Activated T-cell treated with anti-CD3 and anti-CD28 coated beads for 24 hours (primary cell): ENCODE measurements at regions not wholly inside any gene's neighbourhood (a gene's known extent, or its start where the extent isn't known, plus 50 kb on each side); places are given as distances from the start of the nearest gene placed in this dataset.
"Not testable (repeated sequence)": the region's sequence is repeated elsewhere in the genome, so short reads cannot be mapped to it uniquely, and the experiment has no call there.

Experiments
- DNase-seq: peaks from one replicate; pipeline ENCODE4 v3.0.0-alpha.2; 2020; ENCODE audit warnings: low read depth

DNA sequence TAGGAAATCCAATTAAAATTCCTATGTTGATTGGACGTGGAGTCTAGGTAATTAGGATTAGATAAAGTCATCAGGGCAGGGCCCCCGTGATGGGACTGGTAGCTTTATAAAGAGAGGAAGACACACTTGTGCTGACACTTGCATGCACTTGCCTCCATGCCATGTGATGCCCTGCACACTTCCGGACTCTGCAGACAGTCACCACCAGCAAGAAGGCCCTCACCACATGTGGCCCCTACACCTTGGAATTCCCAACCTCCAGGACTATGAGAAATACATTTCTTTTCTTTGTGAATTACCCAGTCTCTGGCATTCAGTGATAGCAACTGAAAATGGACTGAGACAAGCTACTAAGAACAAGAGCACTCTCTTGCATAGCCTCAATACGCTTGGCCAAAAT is 90.6 kb downstream of the CRYGS start:
- no peak for DNase-seq

DNA sequence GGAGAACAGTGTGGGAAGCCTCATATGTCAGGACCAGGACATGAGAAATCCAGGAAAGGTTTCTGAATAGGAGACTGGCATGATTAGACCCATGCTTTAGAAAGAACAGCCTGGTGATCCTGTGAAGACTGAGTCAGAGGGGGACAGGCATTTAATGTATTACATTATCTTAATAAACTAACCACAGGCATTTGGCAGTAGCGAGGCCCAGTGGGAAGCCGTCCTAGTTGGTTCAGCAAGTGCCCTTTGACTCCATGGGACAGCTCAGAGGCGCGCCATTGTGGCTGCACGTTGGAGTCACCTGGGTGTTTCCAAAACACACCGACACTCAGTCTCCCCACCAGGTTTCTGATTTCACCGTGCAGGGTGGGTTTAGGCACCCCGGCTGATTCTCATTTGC is 90.5 kb upstream of the DGKG start:
- DNase-seq: no peak

DNA sequence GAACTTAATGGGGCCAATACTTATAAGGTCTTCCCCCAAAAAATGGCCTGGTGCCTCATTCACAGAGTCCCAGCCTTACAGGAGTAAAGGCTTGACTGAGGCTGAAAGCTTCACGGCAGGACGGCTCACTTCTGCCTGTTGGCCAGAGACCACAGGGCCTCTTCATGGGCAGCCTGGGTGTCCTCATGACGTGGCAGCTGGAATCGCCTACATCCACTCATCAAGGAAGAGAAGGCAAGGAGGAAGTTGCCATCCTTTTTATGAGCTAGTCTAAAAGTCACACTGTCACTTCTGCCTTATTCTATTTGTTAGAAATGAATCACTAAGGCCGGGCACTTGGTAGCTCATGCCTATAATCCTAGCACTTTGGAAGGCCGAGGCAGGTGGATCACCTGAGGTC is 89.3 kb upstream of the DGKG start:
- no peak for DNase-seq

DNA sequence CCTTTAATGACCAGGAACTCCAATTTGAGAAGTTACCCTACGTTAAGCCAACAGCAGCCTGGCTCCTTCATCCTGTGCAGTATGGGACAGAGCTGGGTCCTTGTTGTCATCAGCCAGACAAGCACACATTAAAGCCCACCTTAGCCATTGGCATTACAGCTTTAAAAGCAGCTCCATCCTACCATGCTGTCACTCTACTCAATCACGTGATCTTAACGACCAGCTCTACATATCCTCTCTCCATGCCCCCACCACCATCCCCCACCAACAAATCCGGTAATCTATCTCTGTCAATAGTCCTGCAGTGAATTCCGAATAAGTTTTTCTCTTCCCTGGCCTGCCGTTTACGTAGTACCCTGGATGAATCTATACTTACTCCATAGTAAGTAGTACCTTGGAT is 82.9 kb upstream of the DGKG start:
- DNase-seq: no peak

GRCh38 chr3:186444288-186444687 is 82.3 kb upstream of the DGKG start:
- no peak for DNase-seq

- not testable (repeated sequence) for DNase-seq
Observed at GRCh38 chr3:186442979-186443378, 80.9 kb upstream of the DGKG start.

- DNase-seq: no peak
Observed at GRCh38 chr3:186442162-186442561, 80.1 kb upstream of the DGKG start.

- DNase-seq: no peak
Observed at GRCh38 chr3:186440891-186441290, 78.9 kb upstream of the DGKG start.

DNA sequence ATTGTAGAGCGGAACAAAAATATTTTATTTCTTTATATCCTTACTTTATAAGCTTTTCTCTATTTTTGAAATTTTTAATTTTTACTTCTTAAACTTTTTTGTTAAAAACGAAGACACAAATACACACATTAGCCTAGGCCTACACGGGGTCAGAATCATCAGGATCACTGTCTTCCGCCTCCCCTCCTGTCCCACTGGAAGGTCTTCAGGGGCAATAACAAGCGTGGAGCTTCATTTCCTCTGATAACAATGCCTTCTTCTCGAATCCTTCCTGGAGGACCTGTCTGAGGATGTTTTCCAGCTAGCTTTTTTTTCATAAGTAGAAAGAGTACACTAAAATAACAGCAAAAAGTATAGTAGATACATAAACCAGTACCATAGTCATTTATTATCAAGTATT is 77.7 kb upstream of the DGKG start:
- DNase-seq: no peak

DNA sequence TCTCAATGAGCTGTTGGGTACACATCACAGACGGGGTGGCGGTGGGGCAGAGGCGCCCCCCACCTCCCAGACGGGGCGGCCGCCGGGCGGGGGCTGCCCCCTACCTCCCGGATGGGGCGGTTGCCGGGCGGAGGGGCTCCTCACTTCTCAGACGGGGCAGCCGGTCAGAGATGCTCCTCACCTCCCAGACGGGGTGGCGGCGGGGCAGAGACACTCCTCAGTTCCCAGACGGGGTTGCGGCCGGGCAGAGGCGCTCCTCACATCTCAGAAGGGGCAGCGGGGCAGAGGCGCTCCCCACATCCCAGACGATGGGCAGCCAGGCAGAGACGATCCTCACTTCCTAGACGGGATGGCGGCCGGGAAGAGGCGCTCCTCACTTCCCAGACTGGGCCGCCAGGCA is 73.3 kb upstream of the DGKG start:
- DNase-seq: not testable (repeated sequence)

DNA sequence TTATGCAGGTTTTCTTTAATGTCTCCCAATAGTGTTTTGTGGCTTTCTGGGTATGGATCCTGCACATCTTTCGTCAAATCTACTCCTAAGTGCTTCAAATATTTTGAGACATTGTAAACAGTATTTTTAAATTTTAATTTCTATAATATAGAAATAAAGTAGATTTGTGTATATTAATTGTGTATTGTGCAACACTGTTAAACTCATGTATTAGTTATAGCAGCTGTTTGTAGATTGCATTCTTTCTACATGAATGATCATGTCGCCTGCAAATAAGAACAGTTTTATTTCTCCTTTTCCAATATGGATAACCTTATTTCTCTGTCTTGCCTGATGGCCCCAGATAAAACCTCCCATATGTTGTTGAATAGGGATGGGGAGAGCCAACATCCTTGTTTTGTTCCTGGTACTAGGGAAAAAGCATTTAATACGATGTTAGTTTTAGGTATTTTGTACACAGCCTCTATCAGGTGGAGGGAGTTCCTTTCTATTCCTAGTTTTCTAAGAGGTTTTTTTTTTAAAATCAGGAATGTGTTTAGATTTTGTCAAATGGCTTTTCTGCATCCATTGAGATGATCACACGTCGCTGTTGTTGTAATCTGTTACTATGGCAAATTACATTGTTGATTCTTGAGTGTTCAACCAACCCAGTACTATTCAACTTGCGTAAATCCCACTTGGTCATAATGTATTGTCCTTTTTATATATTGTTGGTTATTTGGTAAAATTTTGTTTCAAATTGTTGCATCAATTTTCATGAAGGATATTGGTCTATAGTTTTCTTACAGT is 71.1 kb upstream of the DGKG start:
- no peak for DNase-seq

DNA sequence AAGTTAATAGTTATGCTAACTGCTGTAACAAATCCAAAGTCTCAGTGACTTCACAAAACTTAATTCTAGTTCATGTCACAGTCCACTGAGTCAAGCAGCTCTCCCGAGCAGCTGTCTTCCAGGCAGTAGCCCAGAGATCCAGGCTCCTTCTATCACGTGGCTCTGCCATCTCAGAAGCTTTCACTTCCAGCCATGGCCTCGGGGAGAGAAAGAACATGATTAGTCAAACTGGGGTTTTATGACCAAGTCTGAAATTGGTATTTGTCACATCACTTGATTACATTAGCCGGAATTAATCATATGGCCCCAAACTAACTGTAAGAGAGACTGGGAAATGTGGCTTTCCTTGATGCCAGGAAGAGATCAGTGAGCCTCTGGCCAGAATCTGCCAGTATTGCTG is 70.2 kb upstream of the DGKG start:
- DNase-seq: no peak

DNA sequence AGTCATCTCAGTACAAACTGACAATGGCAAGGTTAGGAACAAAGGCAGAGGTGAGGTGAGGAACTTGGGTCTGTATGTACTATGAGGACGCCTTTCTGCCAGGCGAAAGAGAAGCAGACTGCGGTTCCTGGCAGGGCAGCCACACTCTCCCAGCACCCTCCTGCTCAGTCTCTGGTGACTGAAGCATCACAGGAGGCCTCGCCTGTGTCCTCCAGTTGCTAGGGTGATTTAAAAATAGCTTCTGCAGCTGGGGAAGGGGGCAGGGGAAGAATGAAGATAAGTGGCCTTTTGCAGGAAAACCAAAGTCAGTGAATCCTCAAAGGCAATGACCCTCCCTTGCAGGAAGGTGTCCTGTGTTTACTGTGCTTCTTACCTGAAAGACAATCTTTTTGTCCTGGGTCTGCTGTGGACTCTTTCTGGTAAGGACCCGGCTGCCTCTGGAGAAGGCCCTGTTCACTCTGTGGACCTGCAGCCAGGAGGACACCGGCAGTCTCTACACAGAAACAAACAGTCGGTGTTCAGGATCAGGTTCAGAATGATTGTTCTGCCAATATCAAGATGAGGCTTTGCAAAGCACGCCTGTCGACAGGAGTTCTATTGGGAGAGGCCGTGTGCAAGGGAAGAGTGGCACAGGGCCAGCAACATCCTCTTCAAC is 65.7 kb upstream of the DGKG start:
- no peak for DNase-seq

DNA sequence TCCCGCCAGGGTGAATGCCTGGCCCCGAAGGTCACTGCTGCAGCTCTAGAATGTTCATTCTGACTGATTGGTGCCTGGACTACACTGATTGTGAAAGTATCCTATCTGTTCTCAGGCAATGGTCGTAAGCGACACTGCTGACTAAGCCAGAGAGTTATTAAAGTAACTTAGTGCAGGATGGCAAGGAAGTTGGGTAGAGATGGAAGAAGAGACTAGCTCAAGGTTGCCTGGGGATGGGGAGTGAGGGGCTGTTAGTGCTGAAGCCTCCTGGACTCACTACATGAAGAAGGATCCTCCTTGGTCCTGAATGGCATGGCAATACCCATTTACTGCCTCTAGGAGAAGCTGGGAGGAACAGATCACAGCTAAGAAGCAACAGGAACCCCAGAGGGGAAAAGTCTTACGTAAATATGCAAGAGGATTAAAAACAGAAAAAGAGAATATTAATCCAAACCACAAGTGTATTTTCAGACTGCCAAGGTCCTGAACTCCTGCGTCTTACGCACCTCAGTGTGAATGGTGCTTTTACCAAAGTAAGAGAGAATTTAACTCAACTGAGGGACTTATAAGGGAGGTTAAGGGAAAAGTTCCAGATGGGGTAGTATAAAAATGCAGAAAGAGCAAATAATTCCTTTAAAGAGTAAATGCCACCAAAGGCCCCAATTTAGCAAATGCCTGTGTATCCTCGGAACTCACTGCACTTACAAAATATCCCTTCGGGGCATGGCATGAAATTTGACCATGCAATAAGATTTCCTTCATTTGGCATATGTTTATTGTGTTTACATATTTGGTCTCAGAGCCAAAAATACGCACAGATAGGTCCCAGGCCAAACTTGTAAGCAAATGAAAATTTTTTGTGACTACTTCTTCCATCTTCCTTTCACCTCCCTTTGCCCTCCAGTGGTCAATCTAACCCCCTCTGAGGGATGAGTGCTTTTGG is 64.0 kb upstream of the DGKG start:
- no peak for DNase-seq

GRCh38 chr3:186421946-186422345 is 59.9 kb upstream of the DGKG start:
- no peak for DNase-seq

DNA sequence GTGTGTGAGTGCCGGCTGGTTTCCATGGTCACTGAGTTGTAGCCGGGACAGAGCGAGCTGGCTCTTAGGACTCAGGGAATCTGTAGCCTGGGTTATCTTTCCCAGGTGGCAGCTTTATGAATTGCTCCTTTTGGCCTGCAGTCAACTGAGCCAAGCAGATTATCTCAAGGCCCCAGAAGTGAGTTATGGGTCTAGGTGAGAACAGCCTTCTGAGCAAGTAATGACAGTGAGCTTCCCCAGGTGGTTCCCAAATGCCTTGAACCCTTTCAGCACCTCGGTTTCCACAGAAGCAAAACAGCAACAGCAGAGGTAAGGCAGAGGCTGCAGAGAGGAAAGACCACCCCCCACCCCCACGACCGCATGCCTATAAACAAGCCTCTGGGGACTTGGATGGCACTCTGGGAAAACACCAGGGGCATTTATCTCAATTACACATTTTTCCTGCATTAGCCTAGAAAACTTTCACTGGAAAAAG is 56.7 kb upstream of the DGKG start:
- DNase-seq: no peak

DNA sequence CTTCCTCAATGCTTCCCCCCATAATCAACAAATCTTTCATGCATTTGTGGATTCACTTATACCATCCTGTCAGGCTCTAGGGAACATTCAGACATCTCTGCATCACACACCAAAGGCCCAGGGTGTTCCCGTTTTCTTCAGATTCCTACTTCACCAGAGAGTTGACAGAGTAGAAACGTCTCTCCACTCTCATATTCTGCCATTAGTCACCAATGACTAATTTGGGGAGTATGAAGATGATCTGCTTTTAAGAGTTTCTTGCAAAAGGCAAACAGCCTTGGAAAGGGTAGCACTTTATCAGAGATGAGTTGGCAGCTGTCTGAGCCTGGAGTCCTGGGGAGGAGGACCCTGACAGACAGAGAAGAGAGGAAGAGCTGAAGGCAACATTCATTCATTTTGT is 55.8 kb upstream of the DGKG start:
- DNase-seq: no peak

DNA sequence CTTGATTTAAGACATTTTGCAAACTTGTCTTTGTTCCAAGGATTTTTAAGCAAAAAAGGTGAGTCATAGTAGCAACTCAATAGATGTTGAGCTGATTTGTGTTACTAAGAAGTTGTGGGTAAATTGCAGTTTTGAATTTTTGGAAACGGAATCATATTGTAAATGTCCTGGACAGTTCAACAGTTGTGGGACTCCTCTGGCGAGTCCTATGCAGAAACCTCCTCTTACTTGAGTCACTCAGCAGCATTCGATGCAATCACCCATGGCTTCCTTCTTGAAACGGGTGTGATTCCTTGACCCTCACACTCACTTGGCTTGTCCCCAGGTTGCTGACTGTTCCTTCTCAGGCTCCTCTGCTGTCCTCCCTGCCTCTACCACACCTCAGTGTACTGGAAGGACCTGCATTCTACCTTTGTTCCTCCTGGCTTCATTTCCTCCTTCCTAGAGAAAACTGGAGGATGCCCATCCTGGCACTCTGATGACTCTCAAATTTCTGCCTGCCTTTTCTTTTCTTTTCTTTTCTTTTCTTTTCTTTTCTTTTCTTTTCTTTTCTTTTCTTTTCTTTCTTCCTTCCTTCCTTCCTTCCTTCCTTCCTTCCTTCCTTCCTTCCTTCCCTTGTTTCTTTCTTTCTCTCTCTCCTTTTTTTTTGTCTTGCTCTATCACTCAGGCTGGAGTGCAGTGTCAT is 52.8 kb upstream of the DGKG start:
- no peak for DNase-seq

GRCh38 chr3:186413615-186414415 is 51.8 kb upstream of the DGKG start:
- DNase-seq: no peak

DNA sequence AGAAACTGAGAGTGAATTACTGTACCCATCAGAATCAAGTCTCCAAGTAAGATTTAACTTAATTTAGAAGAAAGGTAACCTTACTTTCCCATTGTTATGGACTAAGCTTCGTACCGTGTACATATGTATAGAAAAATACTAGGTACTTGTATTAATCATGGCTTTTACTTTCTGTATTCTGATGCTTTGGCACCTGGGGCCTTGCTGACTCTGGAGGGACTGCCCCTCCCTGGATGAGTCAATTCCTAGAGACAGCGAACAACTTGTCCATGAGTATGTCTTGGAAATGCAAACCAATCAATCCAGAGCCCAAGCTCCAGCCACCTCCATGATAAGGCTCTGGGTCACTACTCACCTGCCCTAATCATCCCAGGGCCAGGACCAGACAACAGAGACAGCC is 50.0 kb upstream of the DGKG start:
- peak; percentile 19 for DNase-seq
